ENCODE measurements at regions not wholly inside any gene's neighbourhood (a gene's known extent, or its start where the extent isn't known, plus 50 kb on each side); places are given as distances from the start of the nearest gene placed in this dataset.
A peak's percentile ranks its signal among the peaks of the same experiment; 100 is the strongest.

- DNase-seq = peak; percentile 8
- in situ Hi-C loops (cut with MboI; ENCODE audit: low pct_unique_long_range_greater_than_20kb, low sequenced_read_pairs) = no loop called here
Observed at GRCh38 chr11:82676483-82677094, 57.1 kb downstream of the FAM181B start.

- DNase-seq = no peak
- in situ Hi-C loops (cut with MboI; ENCODE audit: low pct_unique_long_range_greater_than_20kb, low sequenced_read_pairs) = no loop called here
Observed at GRCh38 chr11:82675838-82676237, 57.8 kb downstream of the FAM181B start.

- in situ Hi-C loops (cut with MboI; ENCODE audit: low pct_unique_long_range_greater_than_20kb, low sequenced_read_pairs) = no loop called here
Observed at GRCh38 chr11:82673631-82674030, 60.0 kb downstream of the FAM181B start.

GRCh38 chr11:82671451-82671850 lies 62.2 kb downstream of the FAM181B start:
- no peak for DNase-seq
- in situ Hi-C loops (cut with MboI; ENCODE audit: low pct_unique_long_range_greater_than_20kb, low sequenced_read_pairs) = no loop called here

More at GRCh38 chr11:82673631-82674030, 60.0 kb downstream of the FAM181B start:
- no peak for DNase-seq

DNA sequence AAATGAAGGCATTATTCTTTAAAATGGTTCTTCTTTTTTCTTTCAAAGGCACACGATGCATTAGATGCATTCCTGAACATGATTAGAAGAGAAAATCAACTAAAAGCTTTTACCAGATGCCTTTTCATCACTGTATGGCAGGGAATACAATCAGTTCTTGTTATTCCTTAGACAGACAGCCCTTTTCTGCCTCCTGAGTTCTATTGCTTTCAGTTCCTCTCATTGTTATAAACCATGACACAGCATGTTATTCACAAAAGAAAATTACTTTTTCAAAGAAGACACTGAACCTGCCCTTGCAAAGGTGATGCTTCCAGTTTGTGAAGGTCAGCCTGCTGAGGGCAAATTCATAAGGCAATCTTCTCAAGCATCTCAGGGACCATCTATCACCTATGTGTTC lies 70.1 kb downstream of the FAM181B start:
- in situ Hi-C loops (cut with MboI; ENCODE audit: low pct_unique_long_range_greater_than_20kb, low sequenced_read_pairs) = no loop called here
- DNase-seq = no peak

- no peak for DNase-seq
- in situ Hi-C loops (cut with MboI; ENCODE audit: low pct_unique_long_range_greater_than_20kb, low sequenced_read_pairs) = no loop called here
Observed at GRCh38 chr11:82653752-82654151, 79.9 kb downstream of the FAM181B start.

- DNase-seq = no peak
- in situ Hi-C loops (cut with MboI; ENCODE audit: low pct_unique_long_range_greater_than_20kb, low sequenced_read_pairs) = no loop called here
Observed at GRCh38 chr11:82639251-82639650, 94.4 kb downstream of the FAM181B start.

DNA sequence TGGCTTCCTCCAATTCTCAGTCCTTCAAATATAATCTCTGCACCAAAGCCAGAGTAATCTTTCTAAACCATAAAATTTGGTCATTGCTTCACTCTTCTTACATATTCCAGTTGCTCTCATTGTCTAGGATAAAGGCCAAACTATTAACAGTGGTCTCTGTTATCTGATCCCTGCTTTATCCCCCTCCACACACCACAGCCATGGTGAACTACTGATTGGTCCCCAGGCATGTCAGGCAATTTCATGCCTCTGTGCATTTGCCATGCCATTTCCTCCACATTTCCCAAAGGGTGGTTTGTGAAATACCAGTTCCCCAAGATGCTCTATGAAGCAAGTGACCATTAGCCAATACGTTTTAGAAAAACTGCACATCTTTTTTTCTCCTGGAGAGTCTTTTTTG lies 97.0 kb downstream of the FAM181B start:
- no peak for DNase-seq
- in situ Hi-C loops (cut with MboI; ENCODE audit: low pct_unique_long_range_greater_than_20kb, low sequenced_read_pairs) = no loop called here

DNA sequence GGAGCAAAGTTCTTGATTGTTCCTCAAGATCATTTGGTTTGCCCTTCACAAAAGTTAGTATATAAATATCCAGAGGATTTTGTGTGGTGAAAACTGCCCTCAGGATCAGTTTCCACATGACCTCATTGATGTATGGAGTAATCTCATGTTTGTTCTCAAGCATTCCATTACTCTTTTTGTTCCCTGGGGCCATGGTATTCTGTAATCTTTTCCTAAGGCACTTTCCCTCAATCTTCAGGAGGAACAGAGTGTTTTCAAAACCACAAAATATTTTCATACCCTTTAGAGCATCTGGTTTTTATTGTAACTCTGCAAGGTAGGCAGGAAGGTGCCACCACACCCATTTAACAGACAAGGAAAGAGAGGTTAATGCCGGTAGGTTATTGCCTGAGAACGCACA lies 99.6 kb downstream of the FAM181B start:
- DNase-seq = no peak
- in situ Hi-C loops (cut with MboI; ENCODE audit: low pct_unique_long_range_greater_than_20kb, low sequenced_read_pairs) = no loop called here

GRCh38 chr11:82631722-82632630 lies 101.7 kb downstream of the FAM181B start:
- DNase-seq = no peak
- in situ Hi-C loops (cut with MboI; ENCODE audit: low pct_unique_long_range_greater_than_20kb, low sequenced_read_pairs) = no loop called here

GRCh38 chr11:82610671-82611070 lies 123.0 kb downstream of the FAM181B start:
- DNase-seq = no peak
- in situ Hi-C loops (cut with MboI; ENCODE audit: low pct_unique_long_range_greater_than_20kb, low sequenced_read_pairs) = no loop called here

GRCh38 chr11:82606738-82607137 lies 126.9 kb downstream of the FAM181B start:
- DNase-seq = no peak
- in situ Hi-C loops (cut with MboI; ENCODE audit: low pct_unique_long_range_greater_than_20kb, low sequenced_read_pairs) = no loop called here

DNA sequence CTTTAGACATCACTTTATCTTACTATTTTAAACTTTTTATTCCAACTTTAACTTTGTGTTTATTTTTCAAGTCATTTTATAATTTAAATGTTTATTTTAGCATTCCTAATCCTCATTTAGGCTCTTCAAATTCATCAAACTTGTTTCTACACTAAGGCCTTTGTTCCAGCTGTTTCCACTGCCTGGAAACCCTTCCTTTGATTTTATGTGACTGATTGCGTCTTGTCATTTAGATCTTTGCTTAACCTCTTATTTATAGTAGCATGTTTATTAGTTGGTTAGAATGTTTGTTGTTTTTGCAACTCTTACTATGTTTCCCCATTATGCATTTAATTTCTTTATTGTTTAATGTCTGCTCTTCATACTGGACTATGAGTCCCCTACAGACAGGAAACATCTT lies 132.0 kb downstream of the FAM181B start:
- no peak for DNase-seq
- in situ Hi-C loops (cut with MboI; ENCODE audit: low pct_unique_long_range_greater_than_20kb, low sequenced_read_pairs) = no loop called here

DNA sequence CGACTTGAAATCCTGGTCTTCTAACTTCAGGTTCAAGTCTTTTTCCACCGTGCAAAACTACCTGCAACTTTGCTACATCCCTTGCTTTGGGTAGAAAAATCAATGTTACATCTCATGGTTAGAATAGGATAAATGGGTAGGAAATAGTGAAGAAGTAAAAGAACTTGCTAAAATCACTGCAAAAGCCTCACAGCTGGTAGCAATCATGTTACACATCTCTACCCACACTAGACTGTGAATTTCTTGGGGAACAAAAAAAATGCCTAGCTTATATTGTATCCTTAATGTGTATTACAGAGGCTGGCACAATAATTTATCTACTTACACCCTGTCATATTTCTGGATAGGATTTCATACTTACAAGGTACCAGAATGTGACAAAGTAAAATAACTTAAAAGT lies 133.8 kb downstream of the FAM181B start:
- DNase-seq = no peak
- in situ Hi-C loops (cut with MboI; ENCODE audit: low pct_unique_long_range_greater_than_20kb, low sequenced_read_pairs) = no loop called here

DNA sequence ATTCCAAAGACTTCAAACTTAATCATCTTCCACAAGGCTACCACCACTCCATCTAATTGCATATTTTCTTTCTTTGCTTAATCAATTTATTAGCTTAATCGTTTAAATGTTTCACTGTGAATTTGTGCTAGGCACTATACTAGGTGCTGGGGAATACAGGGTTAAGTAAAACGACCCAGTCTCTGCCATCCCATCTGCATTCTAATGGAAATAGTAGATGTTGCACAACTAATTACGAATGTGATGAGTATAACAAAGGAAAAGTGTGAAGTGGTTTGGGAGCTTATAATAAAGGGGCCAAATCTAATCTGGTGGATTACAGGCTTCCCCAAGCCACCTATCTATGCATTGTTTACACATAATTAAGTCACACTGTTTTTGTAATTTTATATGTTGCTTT lies 147.1 kb downstream of the FAM181B start:
- in situ Hi-C loops (cut with MboI; ENCODE audit: low pct_unique_long_range_greater_than_20kb, low sequenced_read_pairs) = no loop called here
- no peak for DNase-seq

DNA sequence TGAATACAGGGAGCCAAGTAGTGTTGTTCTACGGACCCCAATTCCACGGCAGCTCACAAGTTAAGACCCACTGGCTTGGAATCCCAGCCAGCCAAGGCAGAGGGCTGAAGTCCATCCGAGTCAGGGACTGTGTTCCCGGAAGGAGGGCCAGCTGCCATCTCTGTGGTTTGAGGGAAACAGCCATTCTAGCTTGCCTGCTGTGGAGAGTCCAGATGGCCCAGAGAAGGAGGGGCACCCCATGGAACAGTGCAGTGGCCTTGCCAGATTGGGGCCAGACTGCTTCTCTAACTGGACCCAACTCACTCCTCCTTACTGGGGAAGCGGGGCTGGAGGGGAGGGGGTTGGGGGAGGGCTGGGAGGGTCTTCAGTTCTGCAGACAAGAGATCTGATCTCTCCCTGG lies 156.4 kb downstream of the FAM181B start:
- DNase-seq = no peak
- in situ Hi-C loops (cut with MboI; ENCODE audit: low pct_unique_long_range_greater_than_20kb, low sequenced_read_pairs) = no loop called here

DNA sequence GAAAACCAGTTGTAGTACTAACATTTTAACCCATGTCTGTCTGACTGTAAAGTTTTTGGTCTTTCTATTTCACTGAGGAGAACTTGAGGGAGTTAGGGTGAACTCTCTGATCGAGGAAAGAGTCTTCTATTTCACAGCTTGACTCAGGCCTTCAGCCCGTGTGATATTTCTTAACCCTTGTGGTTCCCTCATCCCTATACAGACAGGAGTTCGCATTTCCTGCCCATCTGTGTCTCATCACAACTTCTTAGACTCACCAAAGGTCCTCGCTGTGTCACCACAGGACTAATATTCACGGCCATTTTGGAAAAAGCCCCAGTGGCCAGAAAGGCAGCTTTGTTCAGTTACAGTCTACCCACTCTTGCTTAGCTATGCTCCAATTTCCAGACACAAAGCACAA lies 172.8 kb downstream of the FAM181B start:
- in situ Hi-C loops (cut with MboI; ENCODE audit: low pct_unique_long_range_greater_than_20kb, low sequenced_read_pairs) = no loop called here
- no peak for DNase-seq

DNA sequence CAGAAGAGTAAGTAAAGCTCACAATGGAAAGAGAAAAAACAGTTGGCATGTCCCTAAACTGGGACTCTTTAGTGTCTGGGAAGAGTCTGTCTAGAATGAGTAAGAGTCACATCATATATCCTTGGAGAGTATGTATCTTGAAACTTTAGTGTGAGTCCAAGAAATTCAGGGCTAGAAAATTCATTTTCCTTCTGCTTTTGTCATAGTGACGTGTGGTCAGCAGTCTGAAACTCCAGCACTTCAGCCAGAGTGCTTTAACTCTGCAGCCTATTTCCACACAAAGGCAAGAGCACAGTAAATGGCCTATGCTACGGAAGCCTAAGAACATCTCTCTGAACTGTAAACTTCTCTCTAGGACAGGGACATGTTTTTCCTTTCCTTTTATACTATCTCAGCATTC lies 174.1 kb downstream of the FAM181B start:
- in situ Hi-C loops (cut with MboI; ENCODE audit: low pct_unique_long_range_greater_than_20kb, low sequenced_read_pairs) = no loop called here
- no peak for DNase-seq

DNA sequence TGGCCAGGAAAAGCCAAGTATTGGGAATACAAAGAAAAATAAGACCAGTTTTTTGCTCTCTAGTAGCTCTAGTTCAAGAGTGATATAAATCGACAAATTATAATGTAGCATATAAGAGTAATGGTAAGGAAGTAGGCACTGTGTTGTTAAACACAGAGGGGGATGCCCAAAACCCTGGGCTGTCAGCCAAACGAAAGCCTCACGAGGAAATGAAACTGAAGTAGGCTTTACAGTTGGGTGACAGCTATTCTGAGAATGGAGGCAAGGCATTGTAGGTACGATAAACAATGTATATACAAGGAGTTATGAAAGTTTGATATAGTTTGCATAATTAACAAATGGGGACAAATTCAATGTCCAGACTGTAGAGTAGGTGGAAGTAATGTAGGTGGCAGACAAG lies 176.4 kb downstream of the FAM181B start:
- in situ Hi-C loops (cut with MboI; ENCODE audit: low pct_unique_long_range_greater_than_20kb, low sequenced_read_pairs) = no loop called here
- DNase-seq = no peak

- in situ Hi-C loops (cut with MboI; ENCODE audit: low pct_unique_long_range_greater_than_20kb, low sequenced_read_pairs) = no loop called here
- DNase-seq = no peak
Observed at GRCh38 chr11:82556210-82556609, 177.5 kb downstream of the FAM181B start.
